Erythroblast (primary cell): ENCODE measurements at regions not wholly inside any gene's neighbourhood (a gene's known extent, or its start where the extent isn't known, plus 50 kb on each side); places are given as distances from the start of the nearest gene placed in this dataset.

ENCODE experiments used
- GATA1 ChIP-seq: IDR thresholded peaks from 2 replicates; pipeline ENCODE4 v1.6.1; 2011; ENCODE audit warnings: low read depth, mild to moderate bottlenecking, control low read depth, low read length, moderate library complexity
- POLR2A ChIP-seq: IDR thresholded peaks from 2 replicates; pipeline ENCODE4 v1.6.1; 2011; ENCODE audit warnings: mild to moderate bottlenecking, low read length

- TF ChIP-seq POLR2A (no peak), GATA1 (no peak)
These were observed 242.6 kb downstream of the TFAP2C start for GRCh38 chr20:56871691-56872090.
